HCT116 (cell line): ENCODE measurements at regions not wholly inside any gene's neighbourhood (a gene's known extent, or its start where the extent isn't known, plus 50 kb on each side); places are given as distances from the start of the nearest gene placed in this dataset.

Source experiments
- ATAC-seq: fragments of 200-7000 bp; cut with Tn5 transposase; 2 replicates; pipeline ENCODE4 v1.9.1; 2020; ENCODE audit warnings: mild to moderate bottlenecking, moderate library complexity
- BruUV-seq: library from RNA; stranded (reverse); fragments of 400-500 nt; replicated peaks from 2 replicates; lab custom pipeline; 2021; lab: Mats Ljungman, UMichigan
- CTCF ChIA-PET: fragments of 300-600 bp; sonication (Branson Sonifier 250); formaldehyde crosslinking; loops from one replicate; lab custom pipeline; 2021; ENCODE audit warnings: antibody characterized with exemption; lab: Charles Lee
- POLR2A ChIA-PET: fragments of 300-600, 350-600 bp; sonication (Branson Sonifier 250); formaldehyde crosslinking; loops from one replicate; lab custom pipeline; 2021; ENCODE audit warnings: antibody characterized with exemption; lab: Charles Lee
- RAD21 ChIA-PET, 2 experiments: fragments of 300-600 bp; sonication (Branson Sonifier 250); formaldehyde crosslinking; loops; one replicate each; lab custom pipeline; 2023; ENCODE audit warnings: low total read pairs in 2 of 2; ENCODE audit not compliant: uncharacterized antibody in 2 of 2, unreplicated experiment in 2 of 2, low non-redundant PET in 1 of 2; lab: Charles Lee
- DNase-seq: peaks from one replicate; pipeline ENCODE4 v3.0.0-alpha.2; 2010; ENCODE audit warnings: low read depth, low spot score
- H2AFZ ChIP-seq: fragments of 200-600 bp; shearing (Covaris generic), sonication (generic); 2 replicates; pipeline ENCODE4 v1.6.1; 2017; ENCODE audit warnings: low read depth, mixed run types, mixed read lengths, antibody characterized with exemption, low read length; ENCODE audit not compliant: poor library complexity, severe bottlenecking
- H3K27ac ChIP-seq: 2 replicates; pipeline ENCODE4 v1.5.1; 2012; ENCODE audit warnings: low read depth, low read length
- H3K27me3 ChIP-seq: fragments of 200-600 bp; sonication (generic); 2 replicates; pipeline ENCODE4 v1.6.1; 2016; ENCODE audit warnings: mixed run types, low read length, mixed read lengths; ENCODE audit not compliant: insufficient read depth
- H3K36me3 ChIP-seq, 2 experiments: fragments of 200-500 bp in 1 of 2; fragments of 200-600 bp in 1 of 2; sonication (Bioruptor generic) in 1 of 2; sonication (generic) in 1 of 2; 2 replicates each; pipeline versions ENCODE4 v1.5.1 to v1.6.1; 2014 to 2016; ENCODE audit warnings: low read length in 2 of 2, inconsistent platforms in 1 of 2, mixed read lengths in 1 of 2, mixed run types in 1 of 2; ENCODE audit not compliant: insufficient read depth in 2 of 2, control insufficient read depth in 1 of 2
- H3K4me1 ChIP-seq, 2 experiments: fragments of 200-600 bp in 1 of 2; sonication (generic) in 1 of 2; 2 replicates each; pipeline versions ENCODE4 v1.5.1 to v1.6.1; 2012 to 2017; ENCODE audit warnings: low read length in 2 of 2, inconsistent platforms in 1 of 2, mild to moderate bottlenecking in 1 of 2, mixed read lengths in 1 of 2, mixed run types in 1 of 2, moderate library complexity in 1 of 2; ENCODE audit not compliant: insufficient read depth in 2 of 2, control insufficient read depth in 1 of 2
- H3K4me2 ChIP-seq: fragments of 200-600 bp; sonication (generic); 2 replicates; pipeline ENCODE4 v1.6.1; 2017; ENCODE audit warnings: mixed run types, low read length, mixed read lengths
- H3K4me3 ChIP-seq, 2 experiments: fragments of 200-600 bp in 1 of 2; sonication (generic) in 1 of 2; replicated peaks in 1 of 2; 2 replicates each; pipeline ENCODE4 v1.5.1; 2011 to 2016; ENCODE audit warnings: low read length in 2 of 2, control low read depth in 1 of 2, low read depth in 1 of 2, mild to moderate bottlenecking in 1 of 2, mixed read lengths in 1 of 2, mixed run types in 1 of 2
- H3K79me2 ChIP-seq: fragments of 200-600 bp; sonication (generic); 2 replicates; pipeline ENCODE4 v1.6.1; 2017; ENCODE audit warnings: mild to moderate bottlenecking, mixed run types, low read length, moderate library complexity, mixed read lengths; ENCODE audit not compliant: insufficient read depth
- H3K9ac ChIP-seq: fragments of 200-600 bp; sonication (generic); 2 replicates; pipeline ENCODE4 v1.6.1; 2016; ENCODE audit warnings: low read length, mixed read lengths
- H3K9me2 ChIP-seq: fragments of 200-600 bp; sonication (generic), shearing (Covaris generic); 2 replicates; pipeline ENCODE4 v1.6.1; 2017; ENCODE audit warnings: mixed run types, mild to moderate bottlenecking, moderate library complexity; ENCODE audit not compliant: insufficient read depth
- H3K9me3 ChIP-seq, 2 experiments: fragments of 200-500 bp in 1 of 2; fragments of 200-600 bp in 1 of 2; sonication (Bioruptor generic) in 1 of 2; sonication (generic) in 1 of 2; 2 replicates each; pipeline ENCODE4 v1.6.1; 2014 to 2017; ENCODE audit warnings: low read length in 2 of 2, mixed read lengths in 2 of 2, inconsistent platforms in 1 of 2, low read depth in 1 of 2, mild to moderate bottlenecking in 1 of 2, mixed run types in 1 of 2, moderate library complexity in 1 of 2; ENCODE audit not compliant: control insufficient read depth in 1 of 2, insufficient read depth in 1 of 2
- H4K20me1 ChIP-seq: fragments of 200-600 bp; sonication (generic), shearing (Covaris generic); 2 replicates; pipeline ENCODE4 v1.6.1; 2017; ENCODE audit warnings: mixed run types, mild to moderate bottlenecking, moderate library complexity; ENCODE audit not compliant: insufficient read depth
- CEBPB ChIP-seq: IDR thresholded peaks from 2 replicates; pipeline ENCODE4 v1.6.1; 2012; ENCODE audit warnings: low read depth
- EGR1 ChIP-seq: IDR thresholded peaks from 2 replicates; pipeline ENCODE4 v1.6.1; 2012; ENCODE audit warnings: low read depth
- ELF1 ChIP-seq: IDR thresholded peaks from 2 replicates; pipeline ENCODE4 v1.6.1; 2012; ENCODE audit warnings: low read depth, borderline replicate concordance
- JUND ChIP-seq: IDR thresholded peaks from 2 replicates; pipeline ENCODE4 v1.6.1; 2012
- POLR2AphosphoS5 ChIP-seq: IDR thresholded peaks from 2 replicates; pipeline ENCODE4 v1.6.1; 2011; ENCODE audit warnings: mild to moderate bottlenecking, low read depth, low read length, moderate library complexity
- RAD21 ChIP-seq: IDR thresholded peaks from 2 replicates; pipeline ENCODE4 v1.6.1; 2012; ENCODE audit warnings: low read depth, mild to moderate bottlenecking
- SIN3A ChIP-seq: IDR thresholded peaks from 2 replicates; pipeline ENCODE4 v1.6.1; 2012; ENCODE audit warnings: low read depth
- SRF ChIP-seq: IDR thresholded peaks from 2 replicates; pipeline ENCODE4 v1.6.1; 2012; ENCODE audit warnings: low read depth
- YY1 ChIP-seq: IDR thresholded peaks from 2 replicates; pipeline ENCODE4 v1.6.1; 2011; ENCODE audit warnings: low read length, low read depth, moderate library complexity, mild to moderate bottlenecking; ENCODE audit not compliant: insufficient replicate concordance; ENCODE audit errors: extremely low read depth
- ZFX ChIP-seq: fragments of 450-650 bp; IDR thresholded peaks from 2 replicates; pipeline ENCODE4 v1.6.1; 2017
- ZNF274 ChIP-seq: fragments of 200-500 bp; sonication (Bioruptor generic); IDR thresholded peaks from 2 replicates; pipeline ENCODE4 v1.6.1; 2014; ENCODE audit warnings: mild to moderate bottlenecking, low read depth, low read length, inconsistent platforms
- intact Hi-C: fragments of 100-400 bp; cut with micrococcal nuclease; formaldehyde crosslinking; loops from 2 replicates; pipeline ENCODE4 v1.10.0; 2022
- TF ChIP-seq, protein P1 (sequence below): IDR thresholded peaks from 2 replicates; pipeline ENCODE4 v1.6.1; 2012; ENCODE audit warnings: low read depth
- TF ChIP-seq, protein P2 (sequence below), 3 experiments: fragments of 200-600 bp in 1 of 3; sonication (generic) in 1 of 3; IDR thresholded peaks in 2 of 3; conservative IDR thresholded peaks in 1 of 3; 2 replicates each; pipeline ENCODE4 v1.5.1; 2012 to 2017; ENCODE audit warnings: low read depth in 2 of 3, low read length in 2 of 3, antibody characterized with exemption in 1 of 3, borderline replicate concordance in 1 of 3, control low read depth in 1 of 3, mild to moderate bottlenecking in 1 of 3, mixed read lengths in 1 of 3, mixed run types in 1 of 3, moderate library complexity in 1 of 3; ENCODE audit not compliant: insufficient read depth in 1 of 3
- TF ChIP-seq, protein P3 (sequence below): IDR thresholded peaks from 2 replicates; pipeline ENCODE4 v1.6.1; 2012
- TF ChIP-seq, protein P4 (sequence below): IDR thresholded peaks from 2 replicates; pipeline ENCODE4 v1.6.1; 2011; ENCODE audit warnings: mild to moderate bottlenecking, low read length, moderate library complexity; ENCODE audit not compliant: insufficient replicate concordance; ENCODE audit errors: extremely low read depth

DNA sequence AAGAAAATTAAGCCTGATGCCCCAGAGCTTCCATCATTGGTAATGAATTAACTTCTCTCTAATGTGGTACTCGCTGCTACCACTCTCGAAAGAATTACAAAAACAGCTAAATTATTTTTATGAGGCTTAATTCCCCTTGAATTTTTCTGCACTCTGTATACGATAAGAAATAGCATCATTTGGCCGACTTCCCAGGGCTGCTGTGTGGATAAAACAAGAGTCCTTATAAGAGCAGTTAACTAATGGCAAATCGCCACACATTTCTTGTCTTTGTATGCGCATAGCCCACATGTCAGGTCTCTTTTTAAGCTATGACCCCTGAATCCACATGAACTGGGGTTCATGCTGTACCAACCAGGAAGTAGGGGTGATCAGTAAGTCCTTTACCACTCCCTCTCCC, 668.4 kb downstream of the TMEM182 start:
- Histone ChIP-seq H3K4me2 (no peak overlapping the region), H3K4me1 (no peaks in the 10 kb centered on the region), H3K9me3 (peaks cover 17 to 28% of the 10 kb centered on the region in 2 experiments; a peak in 2 of 4 replicates), H4K20me1 (no peaks in the 10 kb centered on the region), H3K27ac (no peak overlapping the region), H3K27me3 (no peaks in the 10 kb centered on the region), H3K79me2 (no peaks in the 10 kb centered on the region), H3K36me3 (no peaks in the 10 kb centered on the region), H3K4me3 (no peak overlapping the region), H2AFZ (no peak overlapping the region), H3K9ac (no peak overlapping the region), H3K9me2 (no peaks in the 10 kb centered on the region)
- CTCF ChIA-PET = no interaction called here
- RAD21 ChIA-PET = no interaction called here
- DNase-seq = no peak
- TF ChIP-seq ZFX = no peak
- TF ChIP-seq SRF = no peak
- TF ChIP-seq POLR2AphosphoS5 = no peak
- TF ChIP-seq CEBPB = no peak
- no peak for TF ChIP-seq SIN3A
- no peak for TF ChIP-seq ZNF274
- TF ChIP-seq JUND = no peak
- TF ChIP-seq RAD21 = no peak
- TF ChIP-seq ELF1 = no peak
- TF ChIP-seq YY1 = no peak
- TF ChIP-seq, protein P1, sequence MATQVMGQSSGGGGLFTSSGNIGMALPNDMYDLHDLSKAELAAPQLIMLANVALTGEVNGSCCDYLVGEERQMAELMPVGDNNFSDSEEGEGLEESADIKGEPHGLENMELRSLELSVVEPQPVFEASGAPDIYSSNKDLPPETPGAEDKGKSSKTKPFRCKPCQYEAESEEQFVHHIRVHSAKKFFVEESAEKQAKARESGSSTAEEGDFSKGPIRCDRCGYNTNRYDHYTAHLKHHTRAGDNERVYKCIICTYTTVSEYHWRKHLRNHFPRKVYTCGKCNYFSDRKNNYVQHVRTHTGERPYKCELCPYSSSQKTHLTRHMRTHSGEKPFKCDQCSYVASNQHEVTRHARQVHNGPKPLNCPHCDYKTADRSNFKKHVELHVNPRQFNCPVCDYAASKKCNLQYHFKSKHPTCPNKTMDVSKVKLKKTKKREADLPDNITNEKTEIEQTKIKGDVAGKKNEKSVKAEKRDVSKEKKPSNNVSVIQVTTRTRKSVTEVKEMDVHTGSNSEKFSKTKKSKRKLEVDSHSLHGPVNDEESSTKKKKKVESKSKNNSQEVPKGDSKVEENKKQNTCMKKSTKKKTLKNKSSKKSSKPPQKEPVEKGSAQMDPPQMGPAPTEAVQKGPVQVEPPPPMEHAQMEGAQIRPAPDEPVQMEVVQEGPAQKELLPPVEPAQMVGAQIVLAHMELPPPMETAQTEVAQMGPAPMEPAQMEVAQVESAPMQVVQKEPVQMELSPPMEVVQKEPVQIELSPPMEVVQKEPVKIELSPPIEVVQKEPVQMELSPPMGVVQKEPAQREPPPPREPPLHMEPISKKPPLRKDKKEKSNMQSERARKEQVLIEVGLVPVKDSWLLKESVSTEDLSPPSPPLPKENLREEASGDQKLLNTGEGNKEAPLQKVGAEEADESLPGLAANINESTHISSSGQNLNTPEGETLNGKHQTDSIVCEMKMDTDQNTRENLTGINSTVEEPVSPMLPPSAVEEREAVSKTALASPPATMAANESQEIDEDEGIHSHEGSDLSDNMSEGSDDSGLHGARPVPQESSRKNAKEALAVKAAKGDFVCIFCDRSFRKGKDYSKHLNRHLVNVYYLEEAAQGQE = no peak
- TF ChIP-seq, protein P2, sequence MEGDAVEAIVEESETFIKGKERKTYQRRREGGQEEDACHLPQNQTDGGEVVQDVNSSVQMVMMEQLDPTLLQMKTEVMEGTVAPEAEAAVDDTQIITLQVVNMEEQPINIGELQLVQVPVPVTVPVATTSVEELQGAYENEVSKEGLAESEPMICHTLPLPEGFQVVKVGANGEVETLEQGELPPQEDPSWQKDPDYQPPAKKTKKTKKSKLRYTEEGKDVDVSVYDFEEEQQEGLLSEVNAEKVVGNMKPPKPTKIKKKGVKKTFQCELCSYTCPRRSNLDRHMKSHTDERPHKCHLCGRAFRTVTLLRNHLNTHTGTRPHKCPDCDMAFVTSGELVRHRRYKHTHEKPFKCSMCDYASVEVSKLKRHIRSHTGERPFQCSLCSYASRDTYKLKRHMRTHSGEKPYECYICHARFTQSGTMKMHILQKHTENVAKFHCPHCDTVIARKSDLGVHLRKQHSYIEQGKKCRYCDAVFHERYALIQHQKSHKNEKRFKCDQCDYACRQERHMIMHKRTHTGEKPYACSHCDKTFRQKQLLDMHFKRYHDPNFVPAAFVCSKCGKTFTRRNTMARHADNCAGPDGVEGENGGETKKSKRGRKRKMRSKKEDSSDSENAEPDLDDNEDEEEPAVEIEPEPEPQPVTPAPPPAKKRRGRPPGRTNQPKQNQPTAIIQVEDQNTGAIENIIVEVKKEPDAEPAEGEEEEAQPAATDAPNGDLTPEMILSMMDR (IDR thresholded peaks at IDR 0.05 in 2 of 3, conservative IDR thresholded peaks at IDR 0.05 in 1 of 3; ENCODE audit: borderline replicate concordance in 1 of 3, insufficient read depth in 1 of 3, low read depth in 2 of 3, low read length in 2 of 3) = no peak
- TF ChIP-seq EGR1 = no peak
- TF ChIP-seq, protein P3, sequence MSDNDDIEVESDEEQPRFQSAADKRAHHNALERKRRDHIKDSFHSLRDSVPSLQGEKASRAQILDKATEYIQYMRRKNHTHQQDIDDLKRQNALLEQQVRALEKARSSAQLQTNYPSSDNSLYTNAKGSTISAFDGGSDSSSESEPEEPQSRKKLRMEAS = no peak
- TF ChIP-seq, protein P4, sequence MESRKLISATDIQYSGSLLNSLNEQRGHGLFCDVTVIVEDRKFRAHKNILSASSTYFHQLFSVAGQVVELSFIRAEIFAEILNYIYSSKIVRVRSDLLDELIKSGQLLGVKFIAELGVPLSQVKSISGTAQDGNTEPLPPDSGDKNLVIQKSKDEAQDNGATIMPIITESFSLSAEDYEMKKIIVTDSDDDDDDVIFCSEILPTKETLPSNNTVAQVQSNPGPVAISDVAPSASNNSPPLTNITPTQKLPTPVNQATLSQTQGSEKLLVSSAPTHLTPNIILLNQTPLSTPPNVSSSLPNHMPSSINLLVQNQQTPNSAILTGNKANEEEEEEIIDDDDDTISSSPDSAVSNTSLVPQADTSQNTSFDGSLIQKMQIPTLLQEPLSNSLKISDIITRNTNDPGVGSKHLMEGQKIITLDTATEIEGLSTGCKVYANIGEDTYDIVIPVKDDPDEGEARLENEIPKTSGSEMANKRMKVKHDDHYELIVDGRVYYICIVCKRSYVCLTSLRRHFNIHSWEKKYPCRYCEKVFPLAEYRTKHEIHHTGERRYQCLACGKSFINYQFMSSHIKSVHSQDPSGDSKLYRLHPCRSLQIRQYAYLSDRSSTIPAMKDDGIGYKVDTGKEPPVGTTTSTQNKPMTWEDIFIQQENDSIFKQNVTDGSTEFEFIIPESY = no peak
- POLR2A ChIA-PET = no interaction called here
- intact Hi-C loops = no loop called here
- ATAC-seq = no peak
- no TSS peak for BruUV-seq
